Epithelial cell of esophagus (primary cell): ENCODE measurements at regions not wholly inside any gene's neighbourhood (a gene's known extent, or its start where the extent isn't known, plus 50 kb on each side); places are given as distances from the start of the nearest gene placed in this dataset.

Experiments
- DNase-seq: peaks from one replicate; pipeline ENCODE4 v3.0.0; 2010; ENCODE audit warnings: low read depth
- H3K4me3 ChIP-seq: 2 replicates; pipeline ENCODE4 v1.5.1; 2011; ENCODE audit warnings: mild to moderate bottlenecking, low read length, control low read depth
- TF ChIP-seq, protein P1 (sequence below): IDR thresholded peaks from 2 replicates; pipeline ENCODE4 v1.5.1; 2011; ENCODE audit warnings: low read depth, mild to moderate bottlenecking, low read length, control low read depth, inconsistent platforms; ENCODE audit not compliant: insufficient read depth; ENCODE audit errors: missing control alignments

DNA sequence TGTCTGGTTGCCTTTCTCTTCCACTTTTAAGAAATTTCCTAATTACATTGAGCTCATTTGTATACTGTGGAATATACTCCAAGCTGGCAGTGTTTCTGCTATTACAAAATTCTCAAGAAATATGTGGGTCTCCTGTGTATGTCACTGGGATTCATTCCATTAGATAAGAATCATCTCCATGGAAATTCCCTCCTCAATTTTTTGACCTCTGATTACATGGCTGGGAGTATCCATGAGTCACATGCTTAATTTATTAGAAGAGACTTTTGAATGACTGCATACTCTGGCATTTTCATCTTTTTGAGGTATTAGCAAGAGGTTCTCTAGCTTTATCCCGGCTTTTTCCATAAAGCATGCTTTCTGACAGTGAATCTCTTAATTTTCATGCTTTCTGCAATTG is 665.5 kb upstream of the CNTNAP5 start:
- DNase-seq = peak; percentile 18
- H3K4me3 ChIP-seq = no peak overlapping the region
- TF ChIP-seq, protein P1, sequence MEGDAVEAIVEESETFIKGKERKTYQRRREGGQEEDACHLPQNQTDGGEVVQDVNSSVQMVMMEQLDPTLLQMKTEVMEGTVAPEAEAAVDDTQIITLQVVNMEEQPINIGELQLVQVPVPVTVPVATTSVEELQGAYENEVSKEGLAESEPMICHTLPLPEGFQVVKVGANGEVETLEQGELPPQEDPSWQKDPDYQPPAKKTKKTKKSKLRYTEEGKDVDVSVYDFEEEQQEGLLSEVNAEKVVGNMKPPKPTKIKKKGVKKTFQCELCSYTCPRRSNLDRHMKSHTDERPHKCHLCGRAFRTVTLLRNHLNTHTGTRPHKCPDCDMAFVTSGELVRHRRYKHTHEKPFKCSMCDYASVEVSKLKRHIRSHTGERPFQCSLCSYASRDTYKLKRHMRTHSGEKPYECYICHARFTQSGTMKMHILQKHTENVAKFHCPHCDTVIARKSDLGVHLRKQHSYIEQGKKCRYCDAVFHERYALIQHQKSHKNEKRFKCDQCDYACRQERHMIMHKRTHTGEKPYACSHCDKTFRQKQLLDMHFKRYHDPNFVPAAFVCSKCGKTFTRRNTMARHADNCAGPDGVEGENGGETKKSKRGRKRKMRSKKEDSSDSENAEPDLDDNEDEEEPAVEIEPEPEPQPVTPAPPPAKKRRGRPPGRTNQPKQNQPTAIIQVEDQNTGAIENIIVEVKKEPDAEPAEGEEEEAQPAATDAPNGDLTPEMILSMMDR = no peak

DNA sequence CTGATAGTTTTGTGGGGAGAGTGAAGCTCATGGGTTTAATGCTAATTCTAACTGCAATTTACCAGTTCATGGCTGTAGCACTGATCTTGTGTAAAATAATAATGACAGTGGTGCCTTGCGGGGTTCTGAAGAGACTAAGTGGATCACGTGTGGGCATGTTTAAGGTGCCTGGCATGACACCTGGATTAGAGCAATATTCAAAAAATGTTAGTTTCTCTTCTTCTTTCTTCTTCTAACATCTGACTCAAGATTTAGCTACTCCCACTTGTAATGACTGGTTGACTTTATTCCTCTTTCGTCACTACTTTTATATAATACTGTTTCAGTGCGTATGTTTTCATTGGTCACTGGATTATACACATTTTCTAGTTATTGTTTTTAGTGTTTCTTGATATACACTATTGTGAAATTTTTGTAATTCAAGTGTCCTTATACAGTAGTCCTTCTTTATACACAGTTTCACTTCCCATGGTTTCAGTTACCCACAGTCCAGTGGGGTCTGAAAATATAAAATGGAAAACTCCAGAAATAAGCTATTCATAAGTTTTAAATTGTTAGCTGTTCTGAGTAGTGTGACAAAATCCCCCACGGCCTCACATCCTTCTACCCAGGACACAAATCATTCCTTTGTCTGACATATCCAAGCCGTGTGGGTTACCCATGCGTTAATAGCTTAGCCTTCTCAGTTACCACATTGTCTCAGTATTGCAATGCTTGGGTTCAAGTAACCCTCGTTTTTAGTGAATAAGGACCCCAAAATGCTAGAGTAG is 662.2 kb upstream of the CNTNAP5 start:
- TF ChIP-seq, protein P1 = no peak
- H3K4me3 ChIP-seq = no peak overlapping the region
- no peak for DNase-seq

DNA sequence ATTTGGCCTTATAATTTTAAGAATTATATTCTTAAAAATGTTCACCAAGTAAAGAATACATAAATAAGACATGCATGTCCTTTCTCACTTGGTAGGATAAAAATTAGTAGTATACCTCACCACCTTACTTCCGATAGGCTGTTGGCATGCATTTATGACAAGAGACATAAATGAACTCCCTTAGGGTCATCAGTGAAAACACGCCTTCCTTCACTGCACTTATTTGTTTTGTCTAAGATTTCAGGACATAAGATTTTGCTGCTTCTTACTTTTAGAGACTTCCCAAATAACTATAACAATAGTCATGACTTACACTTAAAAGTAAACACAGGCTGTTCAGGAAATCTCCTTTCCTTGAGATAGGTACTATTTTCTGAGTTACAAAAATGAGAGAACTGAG is 661.3 kb upstream of the CNTNAP5 start:
- no peak for DNase-seq
- TF ChIP-seq, protein P1 = no peak
- no peak overlapping the region for H3K4me3 ChIP-seq

DNA sequence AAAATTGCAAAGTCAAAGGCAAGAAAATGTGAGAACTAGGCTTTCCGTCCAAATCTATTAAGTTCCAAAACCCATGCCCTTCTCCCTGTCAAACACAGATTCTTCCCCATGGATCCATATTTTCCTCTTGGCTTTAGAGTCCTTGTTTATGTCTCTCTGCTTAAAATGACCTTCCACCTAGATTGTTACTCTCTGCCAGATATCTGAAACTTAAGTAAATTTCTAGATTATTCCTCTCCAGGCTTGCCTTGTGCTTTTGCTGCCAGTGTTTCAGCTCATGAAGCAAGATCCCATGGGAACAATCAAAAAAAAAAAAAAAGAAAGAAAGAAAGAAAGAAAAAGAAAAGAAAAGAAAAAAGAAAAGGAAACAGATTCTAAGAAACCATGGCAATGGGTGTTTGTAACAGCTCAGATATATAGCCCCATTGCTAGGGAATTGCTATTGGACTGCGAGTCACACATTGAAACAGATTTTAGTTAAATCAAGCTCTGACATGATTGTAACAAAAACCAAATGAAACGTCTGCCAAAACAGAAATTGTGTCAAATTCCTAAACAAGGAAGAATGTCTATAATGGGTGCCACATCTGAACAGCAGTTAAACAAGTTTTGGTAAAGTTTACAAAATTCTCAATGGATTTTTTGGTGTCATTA is 660.7 kb upstream of the CNTNAP5 start:
- TF ChIP-seq, protein P1 = no peak
- no peak overlapping the region for H3K4me3 ChIP-seq

DNA sequence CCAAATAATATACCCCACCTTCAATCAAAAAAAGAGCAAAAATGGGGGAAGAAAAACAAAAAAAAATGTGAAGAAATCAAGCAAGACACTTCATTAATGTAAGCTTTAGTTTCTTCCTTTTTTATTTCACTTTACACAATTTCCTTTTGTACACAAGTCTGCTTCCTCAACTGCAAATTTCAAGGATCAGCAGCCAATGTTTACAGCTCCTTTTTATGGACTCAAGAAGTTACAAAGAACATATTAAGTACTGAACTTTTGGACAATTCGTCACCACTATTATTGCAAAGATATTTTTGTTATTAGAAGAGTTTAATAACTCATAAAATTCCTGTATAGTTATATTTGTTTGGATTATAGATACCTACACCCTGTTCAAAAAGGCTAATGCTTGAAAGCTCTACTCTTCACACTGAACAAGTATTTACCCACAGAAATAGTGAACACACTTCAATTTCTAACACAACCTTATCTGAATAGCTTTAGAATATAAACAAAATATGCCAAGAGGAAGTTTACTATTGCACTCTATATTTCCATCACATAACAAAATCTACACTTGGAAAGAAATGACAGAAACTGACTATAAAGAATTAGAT is 658.7 kb upstream of the CNTNAP5 start:
- DNase-seq = no peak
- TF ChIP-seq, protein P1 = no peak
- H3K4me3 ChIP-seq = no peak overlapping the region

More for the DNA sequence above, 660.7 kb upstream of the CNTNAP5 start:
- DNase-seq = no peak

DNA sequence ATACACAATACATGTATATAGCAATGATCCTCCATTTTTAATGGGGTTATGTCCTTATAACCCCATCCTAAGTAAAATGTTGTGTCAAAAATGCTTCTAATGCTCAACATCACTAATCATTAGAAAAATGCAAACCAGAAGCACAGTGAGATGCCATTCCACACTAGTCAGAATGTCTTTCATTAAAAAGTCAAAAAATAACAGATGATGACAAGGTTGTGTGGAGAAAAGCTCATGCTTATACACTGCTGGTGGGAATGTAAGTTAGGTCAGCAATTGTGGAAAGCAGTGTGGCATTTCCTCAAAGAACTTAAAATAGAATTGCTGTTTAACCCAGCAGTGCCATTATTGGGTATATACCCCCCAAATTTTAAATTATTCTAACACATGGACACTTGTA is 654.9 kb upstream of the CNTNAP5 start:
- TF ChIP-seq, protein P1 = no peak
- H3K4me3 ChIP-seq = no peak overlapping the region
- DNase-seq = no peak

DNA sequence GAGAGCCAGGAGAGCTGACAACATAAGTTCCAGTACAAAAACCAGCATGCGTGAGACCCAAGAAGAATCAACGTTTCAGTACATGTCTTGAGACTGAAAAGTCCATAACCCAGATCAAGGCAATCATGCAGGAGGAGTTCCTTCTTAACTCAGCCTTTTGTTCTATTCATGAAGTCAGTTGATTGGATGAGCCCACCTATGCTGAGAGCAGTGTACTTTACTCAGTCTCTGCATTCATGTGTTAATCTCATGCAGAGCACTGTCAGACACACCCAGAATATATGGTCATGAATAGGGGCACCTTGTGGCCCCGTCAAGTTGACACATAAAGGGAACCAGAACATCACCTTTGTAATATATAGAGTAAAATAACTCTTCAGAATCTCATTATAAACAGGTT is 653.6 kb upstream of the CNTNAP5 start:
- no peak for DNase-seq
- TF ChIP-seq, protein P1 = no peak
- no peak overlapping the region for H3K4me3 ChIP-seq
